ENCODE measurements at regions not wholly inside any gene's neighbourhood (a gene's known extent, or its start where the extent isn't known, plus 50 kb on each side); places are given as distances from the start of the nearest gene placed in this dataset.

GRCh38 chr20:41782730-41783406 lies 164.7 kb upstream of the CHD6 start (continued):
- TF ChIP-seq, protein P1, sequence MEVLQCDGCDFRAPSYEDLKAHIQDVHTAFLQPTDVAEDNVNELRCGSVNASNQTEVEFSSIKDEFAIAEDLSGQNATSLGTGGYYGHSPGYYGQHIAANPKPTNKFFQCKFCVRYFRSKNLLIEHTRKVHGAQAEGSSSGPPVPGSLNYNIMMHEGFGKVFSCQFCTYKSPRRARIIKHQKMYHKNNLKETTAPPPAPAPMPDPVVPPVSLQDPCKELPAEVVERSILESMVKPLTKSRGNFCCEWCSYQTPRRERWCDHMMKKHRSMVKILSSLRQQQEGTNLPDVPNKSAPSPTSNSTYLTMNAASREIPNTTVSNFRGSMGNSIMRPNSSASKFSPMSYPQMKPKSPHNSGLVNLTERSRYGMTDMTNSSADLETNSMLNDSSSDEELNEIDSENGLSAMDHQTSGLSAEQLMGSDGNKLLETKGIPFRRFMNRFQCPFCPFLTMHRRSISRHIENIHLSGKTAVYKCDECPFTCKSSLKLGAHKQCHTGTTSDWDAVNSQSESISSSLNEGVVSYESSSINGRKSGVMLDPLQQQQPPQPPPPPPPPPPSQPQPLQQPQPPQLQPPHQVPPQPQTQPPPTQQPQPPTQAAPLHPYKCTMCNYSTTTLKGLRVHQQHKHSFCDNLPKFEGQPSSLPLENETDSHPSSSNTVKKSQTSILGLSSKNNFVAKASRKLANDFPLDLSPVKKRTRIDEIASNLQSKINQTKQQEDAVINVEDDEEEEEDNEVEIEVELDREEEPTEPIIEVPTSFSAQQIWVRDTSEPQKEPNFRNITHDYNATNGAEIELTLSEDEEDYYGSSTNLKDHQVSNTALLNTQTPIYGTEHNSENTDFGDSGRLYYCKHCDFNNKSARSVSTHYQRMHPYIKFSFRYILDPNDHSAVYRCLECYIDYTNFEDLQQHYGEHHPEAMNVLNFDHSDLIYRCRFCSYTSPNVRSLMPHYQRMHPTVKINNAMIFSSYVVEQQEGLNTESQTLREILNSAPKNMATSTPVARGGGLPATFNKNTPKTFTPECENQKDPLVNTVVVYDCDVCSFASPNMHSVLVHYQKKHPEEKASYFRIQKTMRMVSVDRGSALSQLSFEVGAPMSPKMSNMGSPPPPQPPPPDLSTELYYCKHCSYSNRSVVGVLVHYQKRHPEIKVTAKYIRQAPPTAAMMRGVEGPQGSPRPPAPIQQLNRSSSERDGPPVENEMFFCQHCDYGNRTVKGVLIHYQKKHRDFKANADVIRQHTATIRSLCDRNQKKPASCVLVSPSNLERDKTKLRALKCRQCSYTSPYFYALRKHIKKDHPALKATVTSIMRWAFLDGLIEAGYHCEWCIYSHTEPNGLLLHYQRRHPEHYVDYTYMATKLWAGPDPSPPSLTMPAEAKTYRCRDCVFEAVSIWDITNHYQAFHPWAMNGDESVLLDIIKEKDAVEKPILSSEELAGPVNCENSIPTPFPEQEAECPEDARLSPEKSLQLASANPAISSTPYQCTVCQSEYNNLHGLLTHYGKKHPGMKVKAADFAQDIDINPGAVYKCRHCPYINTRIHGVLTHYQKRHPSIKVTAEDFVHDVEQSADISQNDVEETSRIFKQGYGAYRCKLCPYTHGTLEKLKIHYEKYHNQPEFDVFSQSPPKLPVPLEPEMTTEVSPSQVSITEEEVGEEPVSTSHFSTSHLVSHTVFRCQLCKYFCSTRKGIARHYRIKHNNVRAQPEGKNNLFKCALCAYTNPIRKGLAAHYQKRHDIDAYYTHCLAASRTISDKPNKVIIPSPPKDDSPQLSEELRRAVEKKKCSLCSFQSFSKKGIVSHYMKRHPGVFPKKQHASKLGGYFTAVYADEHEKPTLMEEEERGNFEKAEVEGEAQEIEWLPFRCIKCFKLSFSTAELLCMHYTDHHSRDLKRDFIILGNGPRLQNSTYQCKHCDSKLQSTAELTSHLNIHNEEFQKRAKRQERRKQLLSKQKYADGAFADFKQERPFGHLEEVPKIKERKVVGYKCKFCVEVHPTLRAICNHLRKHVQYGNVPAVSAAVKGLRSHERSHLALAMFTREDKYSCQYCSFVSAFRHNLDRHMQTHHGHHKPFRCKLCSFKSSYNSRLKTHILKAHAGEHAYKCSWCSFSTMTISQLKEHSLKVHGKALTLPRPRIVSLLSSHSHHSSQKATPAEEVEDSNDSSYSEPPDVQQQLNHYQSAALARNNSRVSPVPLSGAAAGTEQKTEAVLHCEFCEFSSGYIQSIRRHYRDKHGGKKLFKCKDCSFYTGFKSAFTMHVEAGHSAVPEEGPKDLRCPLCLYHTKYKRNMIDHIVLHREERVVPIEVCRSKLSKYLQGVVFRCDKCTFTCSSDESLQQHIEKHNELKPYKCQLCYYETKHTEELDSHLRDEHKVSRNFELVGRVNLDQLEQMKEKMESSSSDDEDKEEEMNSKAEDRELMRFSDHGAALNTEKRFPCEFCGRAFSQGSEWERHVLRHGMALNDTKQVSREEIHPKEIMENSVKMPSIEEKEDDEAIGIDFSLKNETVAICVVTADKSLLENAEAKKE (CRISPR knock-in tag; IDR thresholded peaks at IDR 0.05), result no peak
- TF ChIP-seq EZH2phosphoT487 (IDR thresholded peaks at IDR 0.05; ENCODE audit: unreplicated experiment), result no peak
- no peak for TF ChIP-seq ZNF114 (CRISPR knock-in tag; IDR thresholded peaks at IDR 0.05)

- Histone ChIP-seq H3K9me2 (ENCODE audit: insufficient read depth) (0 out of 2 replicates have a peak, but pooled peaks cover 3% of the 10 kb centered on the region), H2AFZ (no peak overlapping the region), H3F3A (replicated peaks; ENCODE audit: low read depth) (no peaks in the 10 kb centered on the region), H4K20me1 (replicated peaks; ENCODE audit: insufficient read depth) (no peaks in the 10 kb centered on the region), H3K4me1 (ENCODE audit: insufficient read depth) (0 out of 2 replicates have a peak, but pooled peaks cover 6% of the 10 kb centered on the region), H3K79me2 (replicated peaks; ENCODE audit: insufficient read depth) (no peaks in the 10 kb centered on the region), H3K4me2 (no peak overlapping the region), H3K27ac (ENCODE audit: low read depth) (no peak overlapping the region), H3K36me3 (ENCODE audit: insufficient read depth) (no peaks in the 10 kb centered on the region), H3K4me3 (no peak overlapping the region), H3K27me3 (ENCODE audit: insufficient read depth) (no peaks in the 10 kb centered on the region)
- Mint-ChIP-seq H3K27me3 (ENCODE audit: insufficient read depth, low read depth, poor library complexity) (no peaks in the 10 kb centered on the region), H3K9me3 (peaks cover 81% of the 10 kb centered on the region), H3K27ac (no peak overlapping the region), H3K4me1 (no peaks in the 10 kb centered on the region), H3K4me3 (no peak overlapping the region), H3K36me3 (ENCODE audit: low read depth) (peaks cover 8% of the 10 kb centered on the region; the same call in 1 of the 3 replicates)
- no peak for TF ChIP-seq NANOG (IDR thresholded peaks at IDR 0.05; ENCODE audit: borderline replicate concordance)
- TF ChIP-seq, protein P1 (CRISPR knock-in tag; IDR thresholded peaks at IDR 0.05), result no peak
- no peak for TF ChIP-seq STAT1 (IDR thresholded peaks at IDR 0.05; ENCODE audit: unreplicated experiment)
- TF ChIP-seq, protein P2, sequence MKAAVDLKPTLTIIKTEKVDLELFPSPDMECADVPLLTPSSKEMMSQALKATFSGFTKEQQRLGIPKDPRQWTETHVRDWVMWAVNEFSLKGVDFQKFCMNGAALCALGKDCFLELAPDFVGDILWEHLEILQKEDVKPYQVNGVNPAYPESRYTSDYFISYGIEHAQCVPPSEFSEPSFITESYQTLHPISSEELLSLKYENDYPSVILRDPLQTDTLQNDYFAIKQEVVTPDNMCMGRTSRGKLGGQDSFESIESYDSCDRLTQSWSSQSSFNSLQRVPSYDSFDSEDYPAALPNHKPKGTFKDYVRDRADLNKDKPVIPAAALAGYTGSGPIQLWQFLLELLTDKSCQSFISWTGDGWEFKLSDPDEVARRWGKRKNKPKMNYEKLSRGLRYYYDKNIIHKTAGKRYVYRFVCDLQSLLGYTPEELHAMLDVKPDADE (IDR thresholded peaks at IDR 0.05), result no peak
- DNase-seq (ENCODE audit: low spot score) (no peak), ATAC-seq (no peak)
Measured at GRCh38 chr20:41782255-41782654, 164.1 kb upstream of the CHD6 start.
